HepG2 (cell line): ENCODE measurements at regions not wholly inside any gene's neighbourhood (a gene's known extent, or its start where the extent isn't known, plus 50 kb on each side); places are given as distances from the start of the nearest gene placed in this dataset.

Experiments
- ATAC-seq: fragments of 200-7000 bp; cut with Tn5 transposase; 3 replicates; pipeline ENCODE4 v1.9.1; 2020; ENCODE audit warnings: mild to moderate bottlenecking, moderate library complexity
- BruUV-seq: library from RNA; stranded (reverse); fragments of 400-500 nt; replicated peaks from 2 replicates; lab custom pipeline; 2021; lab: Mats Ljungman, UMichigan
- CTCF ChIA-PET: fragments of 300-600 bp; formaldehyde crosslinking; extraction: SDS; loops from one replicate; lab custom pipeline; 2021; ENCODE audit warnings: low total read pairs, inconsistent platforms, low intra/inter-chr PET ratio; lab: Yijun Ruan, JAX
- POLR2A ChIA-PET: fragments of 350-600 bp; sonication (Branson Sonifier 250); formaldehyde crosslinking; loops from one replicate; lab custom pipeline; 2020; ENCODE audit warnings: antibody characterized with exemption, inconsistent platforms; lab: Yijun Ruan, JAX
- DNase-seq: peaks from one replicate; pipeline ENCODE4 v3.0.0-alpha.2; 2015; ENCODE audit warnings: low spot score
- FAIRE-seq: peaks from 3 replicates; lab custom pipeline; 2011; peaks lifted over from hg19 to GRCh38; lab: Jason Lieb, UNC
- H2AFZ ChIP-seq: one replicate; pipeline ENCODE4 v1.6.1; 2011; ENCODE audit warnings: low read length, inconsistent platforms
- H3K27ac ChIP-seq: fragments of 300-600 bp; 3 replicates; pipeline ENCODE4 v1.8.0; 2011; ENCODE audit warnings: mixed run types, mild to moderate bottlenecking, mixed read lengths, low read length, inconsistent platforms; ENCODE audit not compliant: insufficient read depth; ENCODE audit errors: extremely low read length
- H3K27me3 ChIP-seq, 2 experiments: fragments of 200-600 bp in 1 of 2; 2 replicates in 1 of 2; 3 replicates in 1 of 2; pipeline versions ENCODE4 v1.6.0 to v1.8.0; 2011; ENCODE audit warnings: low read length in 2 of 2, mild to moderate bottlenecking in 2 of 2, moderate library complexity in 2 of 2, inconsistent platforms in 1 of 2; ENCODE audit not compliant: insufficient read depth in 2 of 2, control insufficient read depth in 1 of 2
- H3K36me3 ChIP-seq, 2 experiments: fragments of 200-600 bp in 1 of 2; replicated peaks in 1 of 2; 2 replicates in 1 of 2; 3 replicates in 1 of 2; pipeline versions ENCODE4 v1.5.1 to v1.8.0; 2011; ENCODE audit warnings: low read length in 2 of 2, inconsistent platforms in 1 of 2; ENCODE audit not compliant: insufficient read depth in 2 of 2, control insufficient read depth in 1 of 2
- H3K4me1 ChIP-seq: 2 replicates; pipeline ENCODE4 v1.5.1; 2012; ENCODE audit warnings: low read length, inconsistent platforms; ENCODE audit not compliant: insufficient read depth
- H3K4me2 ChIP-seq: 2 replicates; pipeline ENCODE4 v1.6.0; 2011; ENCODE audit warnings: low read depth, low read length, inconsistent platforms
- H3K4me3 ChIP-seq, 3 experiments: fragments of 200-600 bp in 1 of 3; sonication (generic), shearing (Covaris generic) in 1 of 3; replicated peaks in 1 of 3; 2 replicates each; pipeline ENCODE4 v1.5.1; 2011 to 2016; ENCODE audit warnings: low read length in 3 of 3, inconsistent platforms in 2 of 3, low read depth in 2 of 3, mild to moderate bottlenecking in 2 of 3, control low read depth in 1 of 3, mixed read lengths in 1 of 3; ENCODE audit not compliant: insufficient read depth in 1 of 3
- H3K79me2 ChIP-seq: one replicate; pipeline ENCODE4 v1.6.1; 2011; ENCODE audit warnings: low read length, inconsistent platforms; ENCODE audit not compliant: insufficient read depth
- H3K9ac ChIP-seq: 2 replicates; pipeline ENCODE4 v1.6.0; 2011; ENCODE audit warnings: mild to moderate bottlenecking, low read depth, low read length, inconsistent platforms; ENCODE audit not compliant: insufficient read depth
- H3K9me3 ChIP-seq: 2 replicates; pipeline ENCODE4 v1.5.1; 2012; ENCODE audit warnings: mild to moderate bottlenecking, low read length
- H4K20me1 ChIP-seq: 2 replicates; pipeline ENCODE4 v1.6.0; 2011; ENCODE audit warnings: inconsistent platforms, mild to moderate bottlenecking, low read length, moderate library complexity; ENCODE audit not compliant: insufficient read depth
- ARID3A ChIP-seq: IDR thresholded peaks from 2 replicates; pipeline ENCODE4 v1.6.1; 2012; ENCODE audit warnings: low read depth, low read length, improper control_type of control experiment
- ATF6 ChIP-seq: sonication (generic); formaldehyde crosslinking; conservative IDR thresholded peaks from 2 replicates; pipeline ENCODE4 v1.4.0; 2020; ENCODE audit warnings: missing genetic modification reagents
- ELF3 ChIP-seq: IDR thresholded peaks from 2 replicates; pipeline ENCODE4 v1.6.1; 2016; ENCODE audit warnings: missing genetic modification reagents, missing compliant biosample characterization
- FOSL1 ChIP-seq: sonication (generic); formaldehyde crosslinking; IDR thresholded peaks from 2 replicates; pipeline ENCODE4 v1.9.0; 2021; ENCODE audit warnings: missing genetic modification reagents, borderline replicate concordance
- KLF15 ChIP-seq: sonication (generic); formaldehyde crosslinking; IDR thresholded peaks from 2 replicates; pipeline ENCODE4 v1.8.1; 2023; ENCODE audit warnings: borderline replicate concordance, mild to moderate bottlenecking, inconsistent platforms, missing genetic modification reagents, mixed read lengths
- MATR3 ChIP-seq: sonication (generic); formaldehyde crosslinking; IDR thresholded peaks from 2 replicates; pipeline ENCODE4 v1.4.0; 2020; ENCODE audit warnings: missing genetic modification reagents
- NCOA1 ChIP-seq: sonication (generic); formaldehyde crosslinking; IDR thresholded peaks from 2 replicates; pipeline ENCODE4 v1.9.0; 2021; ENCODE audit warnings: missing genetic modification reagents
- RARA ChIP-seq: IDR thresholded peaks from 2 replicates; pipeline ENCODE4 v1.6.1; 2016; ENCODE audit warnings: missing genetic modification reagents, missing compliant biosample characterization
- SATB2 ChIP-seq: sonication (generic); formaldehyde crosslinking; IDR thresholded peaks from 2 replicates; pipeline ENCODE4 v1.5.0; 2020; ENCODE audit warnings: missing genetic modification reagents
- SMAD1 ChIP-seq: sonication (generic); formaldehyde crosslinking; IDR thresholded peaks from 2 replicates; pipeline ENCODE4 v1.4.0; 2020; ENCODE audit warnings: missing genetic modification reagents, low read depth, mild to moderate bottlenecking, borderline replicate concordance
- TCF12 ChIP-seq, 2 experiments: fragments of 450-650 bp in 1 of 2; sonication (generic) in 1 of 2; formaldehyde crosslinking in 1 of 2; IDR thresholded peaks; 2 replicates each; pipeline versions ENCODE4 v1.6.1 to v1.8.0; 2017 to 2022; ENCODE audit warnings: antibody characterized with exemption in 1 of 2, mild to moderate bottlenecking in 1 of 2, missing genetic modification reagents in 1 of 2, moderate library complexity in 1 of 2
- ZNF136 ChIP-seq: sonication (generic); formaldehyde crosslinking; IDR thresholded peaks from 2 replicates; pipeline ENCODE4 v1.8.1; 2022; ENCODE audit warnings: low read depth, mild to moderate bottlenecking, moderate library complexity, missing genetic modification reagents
- ZNF224 ChIP-seq: sonication (generic); formaldehyde crosslinking; IDR thresholded peaks from 2 replicates; pipeline ENCODE4 v1.5.0; 2020; ENCODE audit warnings: mild to moderate bottlenecking, missing genetic modification reagents
- ZNF292 ChIP-seq: sonication (generic); formaldehyde crosslinking; IDR thresholded peaks from 2 replicates; pipeline ENCODE4 v1.8.1; 2022; ENCODE audit warnings: mild to moderate bottlenecking, low read depth, missing genetic modification reagents, borderline replicate concordance
- ZNF496 ChIP-seq: sonication (generic); formaldehyde crosslinking; IDR thresholded peaks from 2 replicates; pipeline ENCODE4 v1.8.1; 2023; ENCODE audit warnings: mild to moderate bottlenecking, moderate library complexity, missing genetic modification reagents; ENCODE audit not compliant: insufficient replicate concordance
- ZNF550 ChIP-seq: sonication (generic); formaldehyde crosslinking; IDR thresholded peaks from 2 replicates; pipeline ENCODE4 v1.4.0; 2020; ENCODE audit warnings: mild to moderate bottlenecking, missing genetic modification reagents, borderline replicate concordance
- ZNF616 ChIP-seq: sonication (generic); formaldehyde crosslinking; IDR thresholded peaks from 2 replicates; pipeline ENCODE4 v1.5.0; 2020; ENCODE audit warnings: low read depth, mild to moderate bottlenecking, missing genetic modification reagents
- ZNF720 ChIP-seq: sonication (generic); formaldehyde crosslinking; IDR thresholded peaks from 2 replicates; pipeline ENCODE4 v1.4.0; 2020; ENCODE audit warnings: missing genetic modification reagents
- ZNF775 ChIP-seq: sonication (generic); formaldehyde crosslinking; IDR thresholded peaks from 2 replicates; pipeline ENCODE4 v1.4.0; 2020; ENCODE audit warnings: missing genetic modification reagents, mild to moderate bottlenecking, moderate library complexity, borderline replicate concordance
- ZNF83 ChIP-seq: sonication (generic); formaldehyde crosslinking; IDR thresholded peaks from 2 replicates; pipeline ENCODE4 v1.4.0; 2020; ENCODE audit warnings: missing genetic modification reagents, mild to moderate bottlenecking, borderline replicate concordance
- ZUFSP ChIP-seq: sonication (generic); formaldehyde crosslinking; IDR thresholded peaks from 2 replicates; pipeline ENCODE4 v1.9.0; 2021; ENCODE audit warnings: missing genetic modification reagents, mild to moderate bottlenecking, borderline replicate concordance
- WGBS: methylation state at CpG from one replicate; pipeline ENCODE4 v1.1.6; 2017; ENCODE audit warnings: low lambda C conversion rate; 5-methylcytosine and 5-hydroxymethylcytosine counted together
- in situ Hi-C: cut with HindIII; loops from 2 replicates; pipeline ENCODE4 v1.10.0; 2017; ENCODE audit warnings: low pct_unique_long_range_greater_than_20kb; ENCODE audit not compliant: extremely low pct_ligation_motif_present
- intact Hi-C: fragments of 100-400 bp; cut with micrococcal nuclease; formaldehyde crosslinking; loops from one replicate; pipeline ENCODE4 v1.10.0; 2022; ENCODE audit not compliant: unreplicated experiment

- TF ChIP-seq KLF15 (CRISPR knock-in tag) (no peak), ARID3A (no peak), ZNF550 (CRISPR knock-in tag) (no peak), ZNF496 (CRISPR knock-in tag) (no peak), ZNF720 (no peak), FOSL1 (CRISPR knock-in tag) (no peak), MATR3 (CRISPR knock-in tag) (no peak), ZNF616 (CRISPR knock-in tag) (no peak), ZNF136 (CRISPR knock-in tag) (no peak), ZNF224 (CRISPR knock-in tag) (no peak), ZNF775 (CRISPR knock-in tag) (no peak)
- TF ChIP-seq, all 625 proteins: peak for 0
Measured at GRCh38 chr3:174533286-174533685, 325.8 kb upstream of the NAALADL2 start (continued).

- Histone ChIP-seq H3K27ac (no peak overlapping the region), H3K4me3 (no peak overlapping the region), H3K27me3 (no peaks in the 10 kb centered on the region), H3K4me2 (no peak overlapping the region), H3K9me3 (no peaks in the 10 kb centered on the region), H2AFZ (no peak overlapping the region), H3K79me2 (no peaks in the 10 kb centered on the region), H3K9ac (no peak overlapping the region), H3K4me1 (no peaks in the 10 kb centered on the region), H3K36me3 (no peaks in the 10 kb centered on the region), H4K20me1 (no peaks in the 10 kb centered on the region)
- in situ Hi-C loops (no loop called here), intact Hi-C loops (no loop called here)
- DNase-seq (no peak), FAIRE-seq (no peak), ATAC-seq (no peak)
- ChIA-PET POLR2A (no interaction called here), CTCF (no interaction called here)
- no TSS peak for BruUV-seq
- WGBS: under 1% methylated on average over 4 of the region's 4 CpGs
- TF ChIP-seq ATF6 (CRISPR knock-in tag) (no peak), SATB2 (no peak), ZUFSP (no peak), RARA (CRISPR knock-in tag) (no peak), ELF3 (no peak), TCF12 (IDR thresholded peaks at IDR 0.05) (no peak), TCF12 (CRISPR knock-in tag; IDR thresholded peaks at IDR 0.05) (no peak), SMAD1 (CRISPR knock-in tag) (no peak), ZNF292 (CRISPR knock-in tag) (no peak), ZNF83 (no peak), NCOA1 (no peak)
Measured at GRCh38 chr3:174536319-174536718, 322.8 kb upstream of the NAALADL2 start.
